CD4-positive, alpha-beta T cell (primary cell): ENCODE measurements at regions not wholly inside any gene's neighbourhood (a gene's known extent, or its start where the extent isn't known, plus 50 kb on each side); places are given as distances from the start of the nearest gene placed in this dataset.

Experiments
- ATAC-seq: fragments of 200-7000 bp; cut with Tn5 transposase; one replicate; pipeline ENCODE4 v1.10.0; 2022; ENCODE audit warnings: mild to moderate bottlenecking; ENCODE audit not compliant: poor library complexity
- CTCF ChIA-PET: fragments of 350-600 bp; sonication (Branson Sonifier 250); formaldehyde crosslinking; loops from one replicate; lab custom pipeline; 2021; ENCODE audit warnings: antibody characterized with exemption, inconsistent platforms; lab: Charles Lee
- POLR2A ChIA-PET: fragments of 350-600 bp; sonication (Branson Sonifier 250); formaldehyde crosslinking; loops from one replicate; lab custom pipeline; 2021; ENCODE audit warnings: antibody characterized with exemption, inconsistent platforms; lab: Charles Lee
- DNase-seq, 14 experiments: peaks; one replicate each; pipeline ENCODE4 v3.0.0-alpha.2; 2013 to 2020; ENCODE audit warnings: mixed read lengths in 2 of 14
- H3K27ac ChIP-seq, 2 donors: one replicate each; pipeline versions ENCODE4 v1.5.1 to v1.7.0; 2013; ENCODE audit warnings: low read length in 2 of 2, low read depth in 1 of 2, mild to moderate bottlenecking in 1 of 2
- H3K27me3 ChIP-seq, 2 experiments: 1 replicate in 1 of 2; 2 replicates in 1 of 2; pipeline versions ENCODE4 v1.6.1 to v1.7.0; 2013; ENCODE audit warnings: low read length in 2 of 2, control low read depth in 1 of 2, mild to moderate bottlenecking in 1 of 2, moderate library complexity in 1 of 2; ENCODE audit not compliant: insufficient read depth in 2 of 2, control insufficient read depth in 1 of 2
- H3K36me3 ChIP-seq: one replicate; pipeline ENCODE4 v1.6.1; 2013; ENCODE audit warnings: low read length, control low read depth; ENCODE audit not compliant: insufficient read depth
- H3K4me1 ChIP-seq: one replicate; pipeline ENCODE4 v1.6.1; 2013; ENCODE audit warnings: low read length, control low read depth; ENCODE audit not compliant: insufficient read depth
- H3K4me3 ChIP-seq: one replicate; pipeline ENCODE4 v1.5.1; 2013; ENCODE audit warnings: mild to moderate bottlenecking, low read length, moderate library complexity
- H3K9me3 ChIP-seq, 2 experiments: 1 replicate in 1 of 2; 2 replicates in 1 of 2; pipeline versions ENCODE4 v1.6.1 to v1.7.0; 2013; ENCODE audit warnings: low read length in 2 of 2, mild to moderate bottlenecking in 2 of 2, control low read depth in 1 of 2, moderate library complexity in 1 of 2; ENCODE audit not compliant: control insufficient read depth in 1 of 2, insufficient read depth in 1 of 2
- H3K27ac Mint-ChIP-seq: one replicate; pipeline ENCODE4 v1.8.0; 2020; ENCODE audit warnings: mixed read lengths
- H3K27me3 Mint-ChIP-seq: one replicate; pipeline ENCODE4 v1.8.0; 2021; ENCODE audit warnings: mixed read lengths
- H3K36me3 Mint-ChIP-seq: one replicate; pipeline ENCODE4 v1.8.0; 2021; ENCODE audit warnings: low read depth, mixed read lengths
- H3K4me1 Mint-ChIP-seq: one replicate; pipeline ENCODE4 v1.8.0; 2021; ENCODE audit warnings: low read depth, mixed read lengths
- H3K4me3 Mint-ChIP-seq: one replicate; pipeline ENCODE4 v1.8.0; 2020; ENCODE audit warnings: mild to moderate bottlenecking, mixed read lengths
- H3K9me3 Mint-ChIP-seq: one replicate; pipeline ENCODE4 v1.8.0; 2020; ENCODE audit warnings: mixed read lengths
- CTCF ChIP-seq: fragments of 200-600 bp; IDR thresholded peaks from one replicate; pipeline ENCODE4 v1.8.0; 2022; ENCODE audit warnings: antibody characterized with exemption, mild to moderate bottlenecking
- intact Hi-C, 2 experiments: fragments of 100-400 bp; cut with DNase I in 1 of 2; cut with micrococcal nuclease in 1 of 2; formaldehyde crosslinking; loops; one replicate each; pipeline versions ENCODE4 v1.15.1 to v1.9.0; 2023 to 2025; cut with DNase I, micrococcal nuclease

DNA sequence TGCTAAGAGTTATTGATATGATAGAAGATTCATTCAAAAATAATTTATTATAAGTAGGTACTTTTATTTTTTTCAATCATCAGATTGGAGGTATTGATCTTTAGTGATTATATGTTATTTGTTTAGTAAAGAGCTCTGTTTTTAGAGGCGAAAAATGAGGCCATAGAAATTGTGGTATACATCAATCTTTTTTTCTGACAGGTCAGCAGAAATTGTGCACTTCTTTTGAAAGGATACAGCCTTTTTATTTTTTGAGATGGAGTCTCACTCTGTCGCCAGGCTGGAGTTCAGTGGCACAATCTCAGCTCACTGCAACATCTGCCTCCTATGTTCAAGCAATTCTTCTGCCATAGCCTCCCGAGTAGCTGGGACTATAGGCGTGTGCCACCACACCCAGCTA lies 292.1 kb downstream of the BAMBI start:
- ChIA-PET CTCF (interaction anchor here (1.4 kb wide), 1 partner anchor 17 kb away, joined by 4 read pairs; no protein-coding TSS in a partner anchor), POLR2A (no interaction called here)
- no peak for ATAC-seq
- no peaks in the 10 kb centered on the region for H3K27me3 ChIP-seq
- Mint-ChIP-seq H3K4me3 (no peak overlapping the region), H3K27ac (no peak overlapping the region), H3K36me3 (no peaks in the 10 kb centered on the region), H3K27me3 (no peaks in the 10 kb centered on the region), H3K9me3 (no peaks in the 10 kb centered on the region), H3K4me1 (no peaks in the 10 kb centered on the region)
- no peak for DNase-seq
- H3K4me1 ChIP-seq, result no peaks in the 10 kb centered on the region
- no peaks in the 10 kb centered on the region for H3K9me3 ChIP-seq
- H3K4me3 ChIP-seq, result no peak overlapping the region
- no peak overlapping the region for H3K27ac ChIP-seq
- H3K36me3 ChIP-seq, result no peaks in the 10 kb centered on the region
- intact Hi-C loops, result no loop called here
- TF ChIP-seq CTCF, result no peak

DNA sequence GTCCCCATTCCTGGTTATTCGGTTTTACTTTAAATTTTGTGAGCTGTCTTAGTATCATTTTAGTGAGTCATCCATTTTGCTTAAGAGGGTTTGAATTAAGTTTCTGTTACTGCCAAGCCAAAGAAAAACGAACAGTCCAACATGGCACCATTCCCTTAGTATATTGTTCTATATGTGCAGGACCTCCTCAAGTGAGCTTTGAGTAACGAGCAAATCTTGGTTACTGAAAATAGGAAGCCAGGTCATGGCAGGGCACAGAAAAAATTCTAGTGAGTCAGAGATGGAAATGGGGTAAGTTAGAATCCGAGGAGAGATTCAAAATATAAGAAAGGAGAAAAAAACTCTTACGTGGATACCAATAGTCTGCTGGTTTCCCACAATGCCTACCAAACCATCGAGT lies 292.9 kb downstream of the BAMBI start:
- TF ChIP-seq CTCF, result no peak
- Histone ChIP-seq H3K4me1 (no peaks in the 10 kb centered on the region), H3K36me3 (no peaks in the 10 kb centered on the region), H3K9me3 (no peaks in the 10 kb centered on the region), H3K27ac (no peak overlapping the region), H3K4me3 (no peak overlapping the region), H3K27me3 (no peaks in the 10 kb centered on the region)
- DNase-seq, result no peak
- Mint-ChIP-seq H3K27me3 (no peaks in the 10 kb centered on the region), H3K9me3 (no peaks in the 10 kb centered on the region), H3K4me1 (no peaks in the 10 kb centered on the region), H3K27ac (no peak overlapping the region), H3K36me3 (no peaks in the 10 kb centered on the region), H3K4me3 (no peak overlapping the region)
- ATAC-seq, result no peak
- intact Hi-C loops, result no loop called here
- ChIA-PET CTCF (no interaction called here), POLR2A (no interaction called here)

GRCh38 chr10:28971255-28971654 lies 293.9 kb downstream of the BAMBI start:
- CTCF ChIA-PET, result no interaction called here
- Mint-ChIP-seq H3K4me3 (no peak overlapping the region), H3K27me3 (no peaks in the 10 kb centered on the region), H3K4me1 (no peaks in the 10 kb centered on the region), H3K27ac (no peak overlapping the region), H3K9me3 (no peaks in the 10 kb centered on the region), H3K36me3 (no peaks in the 10 kb centered on the region)
- no peaks in the 10 kb centered on the region for H3K4me1 ChIP-seq
- no peaks in the 10 kb centered on the region for H3K36me3 ChIP-seq
- POLR2A ChIA-PET, result no interaction called here
- intact Hi-C loops, result no loop called here
- no peak for TF ChIP-seq CTCF
- H3K4me3 ChIP-seq, result no peak overlapping the region
- H3K9me3 ChIP-seq, result no peaks in the 10 kb centered on the region
- no peak overlapping the region for H3K27ac ChIP-seq
- DNase-seq (no peak), ATAC-seq (no peak)
- H3K27me3 ChIP-seq, result no peaks in the 10 kb centered on the region
